Keratinocyte (primary cell): ENCODE measurements at regions not wholly inside any gene's neighbourhood (a gene's known extent, or its start where the extent isn't known, plus 50 kb on each side); places are given as distances from the start of the nearest gene placed in this dataset.

Experiments
- DNase-seq: peaks from one replicate; pipeline ENCODE4 v3.0.0-alpha.2; 2011; ENCODE audit warnings: low read depth, missing footprints, low spot score
- FAIRE-seq: peaks from 2 replicates; lab custom pipeline; 2011; peaks lifted over from hg19 to GRCh38; lab: Jason Lieb, UNC
- H2AFZ ChIP-seq: 2 replicates; pipeline ENCODE4 v1.6.0; 2012; ENCODE audit warnings: low read length, control low read depth, inconsistent platforms; ENCODE audit not compliant: control insufficient read depth
- H3K27ac ChIP-seq: 2 replicates; pipeline ENCODE4 v1.5.1; 2011; ENCODE audit warnings: low read length; ENCODE audit not compliant: control insufficient read depth, insufficient read depth
- H3K27me3 ChIP-seq: 3 replicates; pipeline ENCODE4 v1.6.0; 2011; ENCODE audit warnings: low read length; ENCODE audit not compliant: control insufficient read depth, insufficient read depth; ENCODE audit errors: extremely low read depth
- H3K36me3 ChIP-seq, 2 experiments: 2 replicates in 1 of 2; 3 replicates in 1 of 2; pipeline ENCODE4 v1.5.1; 2011; ENCODE audit warnings: low read length in 2 of 2, mild to moderate bottlenecking in 1 of 2; ENCODE audit not compliant: control insufficient read depth in 2 of 2, insufficient read depth in 2 of 2; ENCODE audit errors: extremely low read depth in 1 of 2
- H3K4me1 ChIP-seq: 3 replicates; pipeline ENCODE4 v1.5.1; 2011; ENCODE audit warnings: low read length; ENCODE audit not compliant: control insufficient read depth, insufficient read depth; ENCODE audit errors: extremely low read depth
- H3K4me2 ChIP-seq: 3 replicates; pipeline ENCODE4 v1.6.0; 2011; ENCODE audit warnings: low read depth, low read length; ENCODE audit not compliant: control insufficient read depth, insufficient read depth; ENCODE audit errors: extremely low read depth
- H3K4me3 ChIP-seq, 3 experiments: fragments of 200-600 bp in 1 of 3; sonication (generic) in 1 of 3; 2 replicates in 2 of 3; 3 replicates in 1 of 3; pipeline ENCODE4 v1.5.1; 2011 to 2016; ENCODE audit warnings: low read length in 3 of 3, mild to moderate bottlenecking in 3 of 3, control low read depth in 2 of 3, inconsistent platforms in 1 of 3, low read depth in 1 of 3, mixed read lengths in 1 of 3, mixed run types in 1 of 3, moderate library complexity in 1 of 3; ENCODE audit not compliant: control insufficient read depth in 2 of 3, insufficient read depth in 2 of 3; ENCODE audit errors: extremely low read depth in 1 of 3
- H3K79me2 ChIP-seq: 2 replicates; pipeline ENCODE4 v1.6.0; 2012; ENCODE audit warnings: low read length; ENCODE audit not compliant: control insufficient read depth, insufficient read depth
- H3K9ac ChIP-seq: 3 replicates; pipeline ENCODE4 v1.6.0; 2011; ENCODE audit warnings: low read length; ENCODE audit not compliant: control insufficient read depth, insufficient read depth; ENCODE audit errors: extremely low read depth
- H3K9me1 ChIP-seq: 3 replicates; pipeline ENCODE4 v1.6.0; 2011; ENCODE audit warnings: low read length; ENCODE audit not compliant: control insufficient read depth, insufficient read depth; ENCODE audit errors: extremely low read depth
- H3K9me3 ChIP-seq: 2 replicates; pipeline ENCODE4 v1.5.1; 2012; ENCODE audit warnings: low read depth, low read length; ENCODE audit not compliant: control insufficient read depth
- H4K20me1 ChIP-seq: 3 replicates; pipeline ENCODE4 v1.6.0; 2011; ENCODE audit warnings: low read length; ENCODE audit not compliant: control insufficient read depth, insufficient read depth; ENCODE audit errors: extremely low read depth
- EZH2 ChIP-seq: IDR thresholded peaks from one replicate; pipeline ENCODE4 v1.6.1; 2012; ENCODE audit warnings: inconsistent platforms, mild to moderate bottlenecking, low read length, moderate library complexity
- dilution Hi-C: fragments of 300-500 bp; cut with MboI; formaldehyde crosslinking; loops from one replicate; pipeline ENCODE4 v1.7.0; 2020; ENCODE audit warnings: low sequenced_read_pairs; ENCODE audit not compliant: extremely low pct_ligation_motif_present
- TF ChIP-seq, protein P1 (sequence below), 3 experiments: IDR thresholded peaks in 1 of 3; conservative IDR thresholded peaks in 1 of 3; optimal IDR thresholded peaks in 1 of 3; 2 replicates in 2 of 3; 3 replicates in 1 of 3; pipeline versions ENCODE3 to v1.5.1; 2011; ENCODE audit warnings: low read length in 3 of 3, mild to moderate bottlenecking in 3 of 3, moderate library complexity in 2 of 3, control low read depth in 1 of 3, inconsistent platforms in 1 of 3; ENCODE audit not compliant: insufficient read depth in 2 of 3; ENCODE audit errors: extremely low read depth in 1 of 3

DNA sequence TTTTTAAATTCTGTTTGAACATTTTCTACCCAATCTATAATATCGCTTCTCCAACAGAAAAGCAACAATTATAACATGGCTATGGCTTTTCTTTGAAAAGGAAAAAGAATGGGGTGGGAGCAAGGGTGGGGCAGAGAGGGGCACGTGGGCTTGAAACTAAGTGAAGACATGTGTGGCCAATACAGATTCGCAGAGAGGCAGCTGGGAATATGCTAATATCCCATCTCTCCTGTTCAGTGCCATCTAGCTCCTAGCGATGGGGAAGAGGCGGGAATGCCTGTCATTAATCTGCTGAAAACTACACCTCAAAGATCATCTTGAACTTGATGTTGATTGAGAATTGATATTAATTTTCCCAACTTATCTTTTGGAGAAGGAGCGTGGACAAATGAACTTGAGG is 65.5 kb upstream of the ITGA6 start:
- no peak for DNase-seq
- no peaks in the 10 kb centered on the region for H3K9me3 ChIP-seq
- no peak for FAIRE-seq
- dilution Hi-C loops = no loop called here
- no peaks in the 10 kb centered on the region for H4K20me1 ChIP-seq
- no peak overlapping the region for H3K4me3 ChIP-seq
- H3K27me3 ChIP-seq = no peaks in the 10 kb centered on the region
- no peaks in the 10 kb centered on the region for H3K4me1 ChIP-seq
- TF ChIP-seq, protein P1, sequence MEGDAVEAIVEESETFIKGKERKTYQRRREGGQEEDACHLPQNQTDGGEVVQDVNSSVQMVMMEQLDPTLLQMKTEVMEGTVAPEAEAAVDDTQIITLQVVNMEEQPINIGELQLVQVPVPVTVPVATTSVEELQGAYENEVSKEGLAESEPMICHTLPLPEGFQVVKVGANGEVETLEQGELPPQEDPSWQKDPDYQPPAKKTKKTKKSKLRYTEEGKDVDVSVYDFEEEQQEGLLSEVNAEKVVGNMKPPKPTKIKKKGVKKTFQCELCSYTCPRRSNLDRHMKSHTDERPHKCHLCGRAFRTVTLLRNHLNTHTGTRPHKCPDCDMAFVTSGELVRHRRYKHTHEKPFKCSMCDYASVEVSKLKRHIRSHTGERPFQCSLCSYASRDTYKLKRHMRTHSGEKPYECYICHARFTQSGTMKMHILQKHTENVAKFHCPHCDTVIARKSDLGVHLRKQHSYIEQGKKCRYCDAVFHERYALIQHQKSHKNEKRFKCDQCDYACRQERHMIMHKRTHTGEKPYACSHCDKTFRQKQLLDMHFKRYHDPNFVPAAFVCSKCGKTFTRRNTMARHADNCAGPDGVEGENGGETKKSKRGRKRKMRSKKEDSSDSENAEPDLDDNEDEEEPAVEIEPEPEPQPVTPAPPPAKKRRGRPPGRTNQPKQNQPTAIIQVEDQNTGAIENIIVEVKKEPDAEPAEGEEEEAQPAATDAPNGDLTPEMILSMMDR (optimal IDR thresholded peaks at IDR 0.05 in 1 of 3, IDR thresholded peaks at IDR 0.05 in 1 of 3, conservative IDR thresholded peaks at IDR 0.05 in 1 of 3; ENCODE audit: extremely low read depth in 1 of 3, insufficient read depth in 2 of 3, low read length in 3 of 3) = no peak
- no peak for TF ChIP-seq EZH2
- no peaks in the 10 kb centered on the region for H3K79me2 ChIP-seq
- no peak overlapping the region for H3K9ac ChIP-seq
- no peaks in the 10 kb centered on the region for H3K9me1 ChIP-seq
- H3K27ac ChIP-seq = no peak overlapping the region
- no peaks in the 10 kb centered on the region for H3K36me3 ChIP-seq
- no peak overlapping the region for H3K4me2 ChIP-seq
- no peak overlapping the region for H2AFZ ChIP-seq

DNA sequence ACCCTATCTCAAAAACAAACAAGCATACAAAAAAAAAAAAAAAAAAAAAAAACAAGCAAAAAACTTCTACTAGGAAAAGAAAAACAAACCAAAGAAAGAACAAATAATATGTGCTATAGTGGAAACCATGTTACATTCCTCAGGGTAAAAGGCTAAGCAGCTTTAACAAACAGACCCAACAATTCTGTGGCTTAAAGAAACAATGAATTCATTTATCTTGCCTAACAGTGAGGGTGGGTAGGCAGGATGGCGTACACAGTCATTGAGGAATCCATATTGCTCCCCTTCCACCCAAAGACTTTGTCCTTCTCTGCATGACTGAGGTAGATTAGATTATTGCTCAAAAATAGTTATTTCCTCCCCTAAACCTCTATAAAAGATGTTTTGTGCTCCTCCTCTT is 63.1 kb upstream of the ITGA6 start:
- Histone ChIP-seq H3K4me1 (no peaks in the 10 kb centered on the region), H3K4me2 (no peak overlapping the region), H3K9ac (no peak overlapping the region), H3K9me3 (no peaks in the 10 kb centered on the region), H3K36me3 (no peaks in the 10 kb centered on the region), H3K27ac (no peak overlapping the region), H3K27me3 (no peaks in the 10 kb centered on the region), H3K9me1 (no peaks in the 10 kb centered on the region), H2AFZ (no peak overlapping the region), H3K79me2 (no peaks in the 10 kb centered on the region), H4K20me1 (no peaks in the 10 kb centered on the region), H3K4me3 (no peak overlapping the region)
- FAIRE-seq (no peak), DNase-seq (no peak)
- TF ChIP-seq EZH2 = no peak
- TF ChIP-seq, protein P1 (optimal IDR thresholded peaks at IDR 0.05 in 1 of 3, IDR thresholded peaks at IDR 0.05 in 1 of 3, conservative IDR thresholded peaks at IDR 0.05 in 1 of 3; ENCODE audit: extremely low read depth in 1 of 3, insufficient read depth in 2 of 3, low read length in 3 of 3) = no peak
- dilution Hi-C loops = no loop called here
